Upper lobe of right lung (tissue), 1 donor: ENCODE measurements at regions not wholly inside any gene's neighbourhood (a gene's known extent, or its start where the extent isn't known, plus 50 kb on each side); places are given as distances from the start of the nearest gene placed in this dataset.

Experiments used
- ATAC-seq: fragments of 200-7000 bp; cut with Tn5 transposase; one replicate; pipeline ENCODE4 v1.9.1; 2020; ENCODE audit warnings: mild to moderate bottlenecking, moderate library complexity
- DNase-seq: peaks from one replicate; pipeline ENCODE4 v3.0.0-alpha.2; 2020
- H3K27ac ChIP-seq: fragments of 200-600 bp; one replicate; pipeline ENCODE4 v1.8.0; 2022
- H3K27me3 ChIP-seq: fragments of 200-600 bp; one replicate; pipeline ENCODE4 v1.8.0; 2022; ENCODE audit warnings: mild to moderate bottlenecking
- H3K36me3 ChIP-seq: fragments of 200-600 bp; one replicate; pipeline ENCODE4 v1.8.0; 2022
- H3K4me1 ChIP-seq: fragments of 200-600 bp; one replicate; pipeline ENCODE4 v1.8.0; 2022
- H3K4me3 ChIP-seq: fragments of 200-600 bp; one replicate; pipeline ENCODE4 v1.8.0; 2022; ENCODE audit warnings: mild to moderate bottlenecking
- H3K9me3 ChIP-seq: fragments of 200-600 bp; one replicate; pipeline ENCODE4 v1.8.0; 2022
- intact Hi-C: fragments of 100-400 bp; cut with DNase I; formaldehyde crosslinking; loops from one replicate; pipeline ENCODE4 v1.11.0; 2022
- TF ChIP-seq, protein P1 (sequence below): fragments of 200-600 bp; IDR thresholded peaks from one replicate; pipeline ENCODE4 v1.8.0; 2022; ENCODE audit warnings: antibody characterized with exemption
- donor health status: DM: no; HTN: yes; CAD: no; lungs with severe emphysema.

DNA sequence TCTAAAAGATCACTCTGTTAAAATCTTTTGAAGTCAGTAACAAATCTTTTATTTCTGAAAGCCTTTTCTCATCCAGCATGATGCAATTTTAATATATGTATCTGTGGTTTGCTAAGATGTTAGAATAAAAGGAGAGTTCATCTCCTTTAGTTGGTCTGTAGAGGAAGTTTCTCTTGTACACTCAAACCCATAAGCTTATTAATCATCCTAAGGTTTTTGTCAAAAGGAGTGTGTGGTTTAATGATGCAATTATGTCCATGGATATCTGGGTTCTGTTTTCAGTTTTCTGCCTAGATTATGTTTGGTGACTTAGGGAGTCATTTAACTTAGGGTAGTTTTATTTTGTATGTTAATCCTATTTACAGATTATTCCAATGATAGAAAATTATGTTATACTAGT lies 52.1 kb upstream of the NDST4 start:
- no peak overlapping the region for H3K27ac ChIP-seq
- no peaks in the 10 kb centered on the region for H3K36me3 ChIP-seq
- intact Hi-C loops = no loop called here
- TF ChIP-seq, protein P1, sequence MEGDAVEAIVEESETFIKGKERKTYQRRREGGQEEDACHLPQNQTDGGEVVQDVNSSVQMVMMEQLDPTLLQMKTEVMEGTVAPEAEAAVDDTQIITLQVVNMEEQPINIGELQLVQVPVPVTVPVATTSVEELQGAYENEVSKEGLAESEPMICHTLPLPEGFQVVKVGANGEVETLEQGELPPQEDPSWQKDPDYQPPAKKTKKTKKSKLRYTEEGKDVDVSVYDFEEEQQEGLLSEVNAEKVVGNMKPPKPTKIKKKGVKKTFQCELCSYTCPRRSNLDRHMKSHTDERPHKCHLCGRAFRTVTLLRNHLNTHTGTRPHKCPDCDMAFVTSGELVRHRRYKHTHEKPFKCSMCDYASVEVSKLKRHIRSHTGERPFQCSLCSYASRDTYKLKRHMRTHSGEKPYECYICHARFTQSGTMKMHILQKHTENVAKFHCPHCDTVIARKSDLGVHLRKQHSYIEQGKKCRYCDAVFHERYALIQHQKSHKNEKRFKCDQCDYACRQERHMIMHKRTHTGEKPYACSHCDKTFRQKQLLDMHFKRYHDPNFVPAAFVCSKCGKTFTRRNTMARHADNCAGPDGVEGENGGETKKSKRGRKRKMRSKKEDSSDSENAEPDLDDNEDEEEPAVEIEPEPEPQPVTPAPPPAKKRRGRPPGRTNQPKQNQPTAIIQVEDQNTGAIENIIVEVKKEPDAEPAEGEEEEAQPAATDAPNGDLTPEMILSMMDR = no peak
- ATAC-seq (no peak), DNase-seq (no peak)
- no peaks in the 10 kb centered on the region for H3K9me3 ChIP-seq
- H3K4me1 ChIP-seq = no peaks in the 10 kb centered on the region
- no peak overlapping the region for H3K4me3 ChIP-seq
- no peaks in the 10 kb centered on the region for H3K27me3 ChIP-seq
